Glutamatergic neuron (in vitro differentiated cells): ENCODE measurements at regions not wholly inside any gene's neighbourhood (a gene's known extent, or its start where the extent isn't known, plus 50 kb on each side); places are given as distances from the start of the nearest gene placed in this dataset.

Experiments
- DNase-seq: peaks from one replicate; pipeline ENCODE4 v3.0.0; 2022
- H3K27ac Mint-ChIP-seq: one replicate; pipeline ENCODE4 v1.8.0; 2020; ENCODE audit warnings: mild to moderate bottlenecking, mixed read lengths, inconsistent platforms; ENCODE audit not compliant: unreplicated experiment
- H3K27me3 Mint-ChIP-seq: one replicate; pipeline ENCODE4 v1.8.0; 2020; ENCODE audit warnings: mild to moderate bottlenecking, moderate library complexity, mixed read lengths, inconsistent platforms; ENCODE audit not compliant: unreplicated experiment
- H3K36me3 Mint-ChIP-seq: one replicate; pipeline ENCODE4 v1.8.0; 2020; ENCODE audit warnings: mild to moderate bottlenecking, mixed read lengths, inconsistent platforms; ENCODE audit not compliant: unreplicated experiment
- H3K4me1 Mint-ChIP-seq: one replicate; pipeline ENCODE4 v1.8.0; 2020; ENCODE audit warnings: mild to moderate bottlenecking, low read depth, mixed read lengths, inconsistent platforms; ENCODE audit not compliant: unreplicated experiment
- H3K4me3 Mint-ChIP-seq: one replicate; pipeline ENCODE4 v1.8.0; 2020; ENCODE audit warnings: mild to moderate bottlenecking, mixed read lengths, inconsistent platforms; ENCODE audit not compliant: unreplicated experiment
- H3K9me3 Mint-ChIP-seq: one replicate; pipeline ENCODE4 v1.8.0; 2020; ENCODE audit warnings: mild to moderate bottlenecking, moderate library complexity, mixed read lengths, inconsistent platforms; ENCODE audit not compliant: unreplicated experiment
- TF ChIP-seq, protein P1 (sequence below): fragments of 200-600 bp; sonication (generic); IDR thresholded peaks from one replicate; pipeline ENCODE4 v1.5.0; 2021; ENCODE audit not compliant: partially characterized antibody, unreplicated experiment

DNA sequence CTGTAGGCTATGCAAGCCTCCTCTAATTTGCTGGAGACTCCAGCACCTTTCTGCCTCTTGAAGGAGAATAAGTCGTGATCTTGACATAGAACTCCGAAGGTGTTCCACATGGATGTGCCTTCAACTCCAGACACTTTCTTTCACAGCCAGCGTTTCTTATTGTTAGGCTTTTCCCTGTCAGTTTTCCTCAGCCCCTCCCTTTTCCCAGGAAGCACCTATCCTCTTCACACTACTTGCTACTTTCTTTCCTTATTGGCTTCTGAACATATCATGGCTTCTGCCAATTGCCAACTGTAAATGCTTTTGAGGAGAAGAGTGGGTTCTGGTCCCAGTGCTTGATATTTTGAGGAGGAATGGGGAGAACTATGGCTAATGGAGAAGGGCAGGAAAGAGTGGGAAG, 216.3 kb upstream of the PGR start:
- no peaks in the 10 kb centered on the region for H3K36me3 Mint-ChIP-seq
- no peak overlapping the region for H3K27ac Mint-ChIP-seq
- no peaks in the 10 kb centered on the region for H3K4me1 Mint-ChIP-seq
- TF ChIP-seq, protein P1, sequence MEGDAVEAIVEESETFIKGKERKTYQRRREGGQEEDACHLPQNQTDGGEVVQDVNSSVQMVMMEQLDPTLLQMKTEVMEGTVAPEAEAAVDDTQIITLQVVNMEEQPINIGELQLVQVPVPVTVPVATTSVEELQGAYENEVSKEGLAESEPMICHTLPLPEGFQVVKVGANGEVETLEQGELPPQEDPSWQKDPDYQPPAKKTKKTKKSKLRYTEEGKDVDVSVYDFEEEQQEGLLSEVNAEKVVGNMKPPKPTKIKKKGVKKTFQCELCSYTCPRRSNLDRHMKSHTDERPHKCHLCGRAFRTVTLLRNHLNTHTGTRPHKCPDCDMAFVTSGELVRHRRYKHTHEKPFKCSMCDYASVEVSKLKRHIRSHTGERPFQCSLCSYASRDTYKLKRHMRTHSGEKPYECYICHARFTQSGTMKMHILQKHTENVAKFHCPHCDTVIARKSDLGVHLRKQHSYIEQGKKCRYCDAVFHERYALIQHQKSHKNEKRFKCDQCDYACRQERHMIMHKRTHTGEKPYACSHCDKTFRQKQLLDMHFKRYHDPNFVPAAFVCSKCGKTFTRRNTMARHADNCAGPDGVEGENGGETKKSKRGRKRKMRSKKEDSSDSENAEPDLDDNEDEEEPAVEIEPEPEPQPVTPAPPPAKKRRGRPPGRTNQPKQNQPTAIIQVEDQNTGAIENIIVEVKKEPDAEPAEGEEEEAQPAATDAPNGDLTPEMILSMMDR, result no peak
- no peaks in the 10 kb centered on the region for H3K27me3 Mint-ChIP-seq
- DNase-seq, result no peak
- no peak overlapping the region for H3K4me3 Mint-ChIP-seq
- H3K9me3 Mint-ChIP-seq, result no peaks in the 10 kb centered on the region

- Mint-ChIP-seq H3K9me3 (no peaks in the 10 kb centered on the region), H3K4me1 (no peaks in the 10 kb centered on the region), H3K36me3 (no peaks in the 10 kb centered on the region), H3K4me3 (no peak overlapping the region), H3K27me3 (no peaks in the 10 kb centered on the region), H3K27ac (no peak overlapping the region)
- DNase-seq, result no peak
- TF ChIP-seq, protein P1, result no peak
Observed at GRCh38 chr11:101342307-101342706, 212.7 kb upstream of the PGR start.

- Mint-ChIP-seq H3K9me3 (no peaks in the 10 kb centered on the region), H3K4me3 (no peak overlapping the region), H3K36me3 (no peaks in the 10 kb centered on the region)
Observed at GRCh38 chr11:101341578-101341977, 212.0 kb upstream of the PGR start.

GRCh38 chr11:101336858-101337257, 207.2 kb upstream of the PGR start:
- Mint-ChIP-seq H3K9me3 (no peaks in the 10 kb centered on the region), H3K27me3 (no peaks in the 10 kb centered on the region), H3K27ac (no peak overlapping the region), H3K36me3 (no peaks in the 10 kb centered on the region), H3K4me1 (no peaks in the 10 kb centered on the region), H3K4me3 (no peak overlapping the region)
- no peak for DNase-seq
- TF ChIP-seq, protein P1, result no peak

More at GRCh38 chr11:101341578-101341977, 212.0 kb upstream of the PGR start:
- DNase-seq, result no peak
- TF ChIP-seq, protein P1, result no peak
- Mint-ChIP-seq H3K27me3 (no peaks in the 10 kb centered on the region), H3K4me1 (no peaks in the 10 kb centered on the region), H3K27ac (no peak overlapping the region)

- DNase-seq, result no peak
- H3K36me3 Mint-ChIP-seq, result no peaks in the 10 kb centered on the region
- H3K9me3 Mint-ChIP-seq, result no peaks in the 10 kb centered on the region
- H3K4me3 Mint-ChIP-seq, result no peak overlapping the region
- no peaks in the 10 kb centered on the region for H3K27me3 Mint-ChIP-seq
- no peak overlapping the region for H3K27ac Mint-ChIP-seq
- TF ChIP-seq, protein P1, result no peak
- H3K4me1 Mint-ChIP-seq, result no peaks in the 10 kb centered on the region
Observed at GRCh38 chr11:101336155-101336554, 206.5 kb upstream of the PGR start.
